Fibroblast of the aortic adventitia (primary cell): ENCODE measurements at regions not wholly inside any gene's neighbourhood (a gene's known extent, or its start where the extent isn't known, plus 50 kb on each side); places are given as distances from the start of the nearest gene placed in this dataset. TPM values are rescaled to one million over a fixed set of nuclear protein-coding genes. Genes with fewer than 3 reads are reported as not detected.

Experiments used
- DNase-seq: peaks from one replicate; pipeline ENCODE4 v3.0.0-alpha.2; 2010; ENCODE audit warnings: low read depth
- H3K4me3 ChIP-seq: 2 replicates; pipeline ENCODE4 v1.5.1; 2011; ENCODE audit warnings: low read depth, mild to moderate bottlenecking, control low read depth, low read length, moderate library complexity
- CTCF ChIP-seq: IDR thresholded peaks from 2 replicates; pipeline ENCODE4 v1.5.1; 2011; ENCODE audit warnings: mild to moderate bottlenecking, low read length, control low read depth, inconsistent platforms; ENCODE audit not compliant: insufficient read depth
- small RNA-seq: library from RNA; depleted of rRNA; stranded (forward); fragments of <200 nt; gene quantifications from one replicate; pipeline ENCODE3, GENCODE V24; 2012

DNA sequence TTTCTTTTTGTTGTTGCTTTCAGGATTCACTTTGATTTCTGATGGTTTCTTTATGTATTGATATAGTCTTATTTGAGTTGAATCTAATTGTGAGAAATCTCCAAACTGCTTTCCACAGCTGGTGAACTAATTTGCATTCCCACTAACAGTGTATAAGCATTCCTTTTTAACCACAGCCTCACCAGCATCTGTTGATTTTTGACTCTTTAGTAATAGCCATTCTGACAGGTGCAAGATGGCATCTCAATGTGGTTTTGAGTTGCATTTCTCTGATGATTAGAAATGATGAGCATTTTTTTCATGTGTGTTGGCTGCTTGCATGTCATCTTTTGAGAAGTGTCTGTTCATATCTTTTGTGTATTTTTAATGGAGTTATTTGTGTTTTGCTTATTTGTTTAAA lies 1023.1 kb downstream of the SH3BGRL start:
- TF ChIP-seq CTCF = no peak
- H3K4me3 ChIP-seq = no peak overlapping the region
- DNase-seq = no peak

DNA sequence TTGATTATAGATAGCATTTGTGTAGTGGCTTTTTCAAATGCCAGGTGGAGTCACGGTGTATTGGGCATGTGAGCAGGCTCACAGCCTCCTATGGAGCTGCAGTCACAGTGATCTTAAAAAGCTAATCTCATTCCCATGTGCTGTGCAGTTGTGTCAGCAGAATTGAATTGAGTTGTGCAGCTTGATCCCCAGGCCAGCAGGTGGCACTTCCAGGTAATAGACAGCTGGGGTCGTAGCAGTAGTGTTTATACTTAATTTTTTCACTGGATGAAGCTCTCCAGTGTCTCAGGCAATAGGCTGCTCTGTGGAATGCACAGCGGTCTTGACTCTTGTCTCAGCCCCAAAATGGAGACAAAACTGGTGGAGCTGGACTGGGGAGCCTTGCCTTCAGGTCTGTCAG lies 1028.1 kb downstream of the SH3BGRL start:
- H3K4me3 ChIP-seq = no peak overlapping the region
- TF ChIP-seq CTCF = no peak
- DNase-seq = no peak

DNA sequence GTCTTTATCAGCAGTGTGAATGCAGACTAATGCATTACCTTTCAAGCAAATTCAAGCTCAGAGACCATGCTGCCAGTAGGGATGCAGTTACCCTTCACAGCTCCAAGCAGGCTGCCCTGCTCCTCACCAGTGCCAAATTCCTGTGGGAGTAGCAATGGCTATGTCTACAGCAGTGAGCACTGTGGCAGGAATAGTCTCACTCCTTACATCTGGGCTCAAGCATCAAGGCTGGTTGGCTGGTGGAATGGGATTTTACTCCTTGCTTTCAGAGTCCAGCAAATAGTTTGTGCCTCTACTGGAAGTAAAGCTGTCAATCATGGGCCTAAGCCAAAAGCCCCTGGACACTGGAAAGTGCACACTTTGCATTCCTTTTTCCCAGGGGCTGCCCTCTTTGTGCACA lies 1030.8 kb downstream of the SH3BGRL start:
- no peak overlapping the region for H3K4me3 ChIP-seq
- DNase-seq = no peak
- no peak for TF ChIP-seq CTCF

- no peak for DNase-seq
- no peak overlapping the region for H3K4me3 ChIP-seq
- no peak for TF ChIP-seq CTCF
These were observed 1035.4 kb downstream of the SH3BGRL start for GRCh38 chrX:82237328-82237727.

Small RNA genes lying in the stretch of these regions (small RNA-seq; reads per million reads assigned to genes)
- gene RNU6-974P = not detected
